GM18498 (cell line): ENCODE measurements at regions not wholly inside any gene's neighbourhood (a gene's known extent, or its start where the extent isn't known, plus 50 kb on each side); places are given as distances from the start of the nearest gene placed in this dataset.
A peak's percentile ranks its signal among the peaks of the same experiment; 100 is the strongest.
"Not testable (repeated sequence)": the region's sequence is repeated elsewhere in the genome, so short reads cannot be mapped to it uniquely, and the experiment has no call there.

ENCODE experiments used
- ATAC-seq: cut with Tn5 transposase; IDR thresholded peaks from one replicate; pipeline ENCODE4 v1.9.1; 2021; ENCODE audit warnings: mild to moderate bottlenecking, moderate library complexity; ENCODE audit not compliant: unreplicated experiment

DNA sequence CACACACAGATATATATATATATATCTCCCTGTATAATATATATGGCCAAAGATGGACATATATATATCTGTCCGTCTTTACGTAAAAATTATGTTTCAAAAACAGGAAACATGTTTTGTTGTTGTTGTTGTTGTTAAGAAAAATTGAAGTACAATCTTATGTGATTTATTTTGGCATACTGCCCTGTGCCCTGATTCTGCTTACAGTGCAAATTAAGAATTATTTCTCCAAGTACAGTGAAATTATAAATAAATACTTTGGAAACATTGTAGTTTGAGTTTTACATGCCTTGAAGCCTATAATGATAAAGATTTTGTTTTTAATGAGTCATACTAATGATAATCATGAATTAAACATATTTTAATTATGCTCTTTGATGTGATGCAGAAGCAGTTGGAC lies 994.9 kb downstream of the DIPK2A start:
- ATAC-seq = no peak

DNA sequence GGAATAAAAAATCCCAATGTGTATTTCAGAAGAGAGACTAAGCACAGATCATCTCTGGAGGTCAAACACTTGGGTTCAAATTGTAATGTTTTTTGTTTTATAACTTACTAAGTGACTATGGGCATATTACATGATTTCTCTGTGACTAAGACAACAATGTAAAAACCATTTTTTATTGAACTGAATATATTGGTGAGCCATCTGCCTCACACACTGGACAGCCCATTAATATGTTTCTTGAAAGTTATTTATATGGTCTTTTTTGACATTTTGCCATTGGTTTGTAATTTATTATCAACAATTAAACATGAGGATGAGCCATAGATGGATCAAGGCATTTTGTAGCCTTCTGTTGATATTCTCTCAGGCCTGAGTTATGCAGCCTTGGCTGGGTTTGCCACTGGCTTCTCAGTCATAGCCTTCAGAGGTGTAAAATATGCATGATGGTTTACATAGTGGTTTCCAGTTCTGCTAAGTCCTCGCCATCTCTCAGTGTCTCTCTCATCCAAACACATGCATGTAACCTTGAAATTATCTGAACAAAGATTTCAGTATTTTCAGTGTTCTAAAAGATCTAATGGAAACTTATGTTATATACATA lies 997.2 kb downstream of the DIPK2A start:
- no peak for ATAC-seq

DNA sequence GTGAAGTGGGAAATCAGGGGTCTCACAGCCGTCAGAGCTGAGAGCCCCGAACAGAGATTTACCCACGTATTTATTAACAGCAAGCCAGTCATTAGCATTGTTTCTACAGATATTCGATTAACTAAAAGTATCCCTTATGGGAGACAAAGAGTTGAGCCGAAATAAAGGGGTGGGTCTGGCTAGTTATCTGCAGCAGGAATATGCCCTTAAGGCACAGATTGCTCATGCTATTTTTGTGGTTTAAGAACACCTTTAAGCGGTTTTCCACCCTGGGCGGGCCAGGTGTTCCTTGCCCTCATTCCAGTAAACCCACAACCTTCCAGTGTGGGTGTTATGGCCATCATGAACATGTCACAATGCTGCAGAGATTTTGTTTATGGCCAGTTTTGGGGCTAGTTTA lies 1012.9 kb downstream of the DIPK2A start:
- not testable (repeated sequence) for ATAC-seq

DNA sequence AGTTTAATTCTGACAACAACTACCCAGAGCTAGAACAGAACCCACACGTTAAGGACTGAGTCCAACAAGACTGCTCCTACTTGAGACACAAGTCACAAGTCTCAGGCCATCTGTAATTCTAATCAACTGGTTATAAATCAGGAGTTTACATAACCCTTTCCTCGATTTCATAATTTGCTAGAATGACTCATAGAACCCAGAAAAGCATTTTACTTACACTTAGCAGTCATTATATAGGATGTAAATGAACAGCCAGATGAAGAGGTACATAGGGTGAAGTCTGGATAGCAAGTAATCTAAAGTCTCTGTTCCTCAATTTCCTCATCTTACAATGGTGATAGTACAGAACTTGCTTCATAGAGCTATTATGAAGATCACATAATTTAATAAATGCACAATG lies 1018.2 kb downstream of the DIPK2A start:
- no peak for ATAC-seq

DNA sequence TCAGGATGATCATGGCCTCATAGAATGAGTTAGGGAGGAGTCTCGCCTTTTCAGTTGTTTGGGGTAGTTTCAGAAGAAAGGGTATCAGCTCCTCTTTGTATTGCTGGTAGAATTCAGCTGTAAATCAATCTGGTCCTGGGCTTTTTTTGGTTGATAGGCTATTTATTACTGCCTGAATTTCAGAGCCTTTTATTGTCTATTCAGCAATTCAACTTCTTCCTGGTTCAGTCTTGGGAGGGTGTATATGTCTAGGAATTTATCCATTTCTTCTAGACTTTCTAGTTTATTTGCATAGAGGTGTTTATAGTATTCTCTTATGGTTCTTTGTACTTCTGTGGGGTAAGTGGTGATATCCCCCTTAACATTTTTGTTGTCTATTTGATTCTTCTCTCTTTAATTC lies 1024.2 kb downstream of the DIPK2A start:
- no peak for ATAC-seq

DNA sequence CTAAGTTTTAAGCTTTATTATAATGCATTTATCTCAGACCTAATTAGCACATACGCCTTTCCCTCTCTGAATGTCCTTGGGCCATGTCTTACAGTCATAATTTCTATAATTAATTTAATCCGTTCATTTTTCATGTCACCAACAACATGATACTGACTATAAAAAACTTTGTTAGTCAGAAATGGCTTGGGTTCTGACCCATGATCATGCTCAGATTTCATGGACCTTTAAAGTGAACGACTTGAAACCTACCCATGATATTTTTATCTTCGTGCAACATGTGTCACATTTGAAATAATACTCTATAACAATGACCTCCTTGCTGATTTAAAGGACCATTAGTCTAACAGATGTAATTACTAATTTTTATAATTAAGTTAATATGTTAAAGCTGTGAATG lies 1033.8 kb downstream of the DIPK2A start:
- ATAC-seq = no peak

DNA sequence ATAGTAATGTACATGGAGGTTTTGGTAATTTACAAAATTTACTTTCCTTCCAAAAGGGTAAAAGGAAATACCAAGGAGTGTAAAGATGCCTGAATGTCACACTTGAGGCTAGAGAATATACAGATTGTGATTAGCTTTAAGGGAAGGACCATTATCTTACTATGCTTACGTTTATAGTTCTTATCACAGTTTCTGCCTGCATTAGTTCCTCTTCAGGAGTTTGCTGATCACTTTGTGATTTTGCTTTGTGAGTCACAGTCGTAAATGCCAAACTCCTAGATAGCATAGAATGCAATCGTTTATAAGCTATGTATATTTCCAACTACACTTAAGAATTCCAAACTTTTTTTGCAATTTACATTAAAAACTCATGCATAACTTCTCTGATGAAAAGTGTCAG lies 1034.6 kb downstream of the DIPK2A start:
- no peak for ATAC-seq

DNA sequence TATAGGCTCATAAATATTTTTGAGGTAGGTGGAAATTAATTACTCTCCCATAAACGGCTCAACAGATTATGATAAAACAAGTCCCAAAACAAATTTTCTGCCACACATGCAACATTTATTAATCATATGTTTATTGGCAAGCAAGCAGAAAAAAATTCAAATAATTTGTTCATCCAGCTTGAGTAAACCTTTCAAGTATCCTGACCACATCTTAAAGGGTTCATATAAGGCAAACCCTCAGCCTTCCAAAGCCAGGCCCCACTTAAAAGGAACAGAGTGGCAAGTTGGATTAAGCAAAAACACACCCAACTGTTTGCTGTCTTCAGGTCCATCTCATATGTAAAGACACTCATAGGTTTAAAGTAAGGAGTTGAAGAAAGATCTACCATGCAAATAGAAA lies 1042.3 kb downstream of the DIPK2A start:
- no peak for ATAC-seq

DNA sequence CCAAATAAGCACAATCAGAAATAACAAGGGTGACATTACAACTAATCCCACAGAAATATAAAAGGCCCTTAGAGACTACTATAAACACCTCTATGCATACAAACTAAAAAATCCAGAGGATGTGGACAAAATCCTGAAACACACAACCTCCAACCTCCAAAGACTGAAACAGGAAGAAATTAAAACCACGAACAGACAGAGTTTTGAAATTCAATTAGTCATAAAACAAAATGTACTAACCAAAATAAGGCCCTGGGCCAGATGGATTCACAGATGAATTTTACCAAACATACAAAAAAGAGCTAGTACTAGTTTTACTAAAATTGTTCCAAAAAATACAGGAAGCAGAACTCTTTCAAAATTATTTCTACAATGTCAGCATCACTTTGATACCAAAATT lies 1043.6 kb downstream of the DIPK2A start:
- ATAC-seq = no peak

DNA sequence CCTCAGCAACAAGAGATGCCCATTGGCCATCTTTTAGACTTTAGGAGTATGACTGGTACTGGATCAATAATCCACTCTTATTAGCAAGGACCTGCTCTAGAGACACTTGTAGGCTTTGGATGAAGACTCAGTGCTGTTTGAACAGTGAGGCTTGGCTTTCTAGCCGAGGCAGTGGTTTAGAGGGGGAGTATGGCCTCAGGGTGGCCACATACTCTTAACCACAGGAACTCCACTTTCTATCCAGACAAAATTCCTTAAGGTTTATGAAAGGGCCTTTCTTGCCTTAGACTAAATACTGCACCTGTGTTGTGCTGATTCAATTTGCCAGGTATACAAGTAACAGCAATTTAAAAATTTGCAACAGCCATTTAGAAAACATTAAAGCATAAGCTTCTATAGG lies 1046.3 kb downstream of the DIPK2A start:
- no peak for ATAC-seq

DNA sequence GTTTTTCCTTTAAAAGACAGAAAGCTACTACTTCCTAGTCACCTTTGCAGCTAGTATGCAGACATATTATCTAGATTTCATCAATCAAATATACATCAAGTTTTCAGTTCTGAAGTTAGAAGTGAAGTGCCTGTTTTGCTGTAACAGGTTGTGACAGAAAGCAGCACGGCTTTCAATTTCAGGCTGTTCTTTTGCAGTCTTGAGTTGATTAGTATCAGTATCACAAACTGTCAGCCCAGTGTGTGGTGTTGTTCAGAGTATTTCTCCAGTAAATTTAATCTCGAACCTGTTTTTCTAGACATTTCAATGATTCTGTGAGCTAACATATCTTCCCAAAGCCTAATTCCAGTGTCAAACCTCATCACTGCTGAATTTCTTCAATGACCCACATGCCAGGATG lies 1050.8 kb downstream of the DIPK2A start:
- no peak for ATAC-seq

DNA sequence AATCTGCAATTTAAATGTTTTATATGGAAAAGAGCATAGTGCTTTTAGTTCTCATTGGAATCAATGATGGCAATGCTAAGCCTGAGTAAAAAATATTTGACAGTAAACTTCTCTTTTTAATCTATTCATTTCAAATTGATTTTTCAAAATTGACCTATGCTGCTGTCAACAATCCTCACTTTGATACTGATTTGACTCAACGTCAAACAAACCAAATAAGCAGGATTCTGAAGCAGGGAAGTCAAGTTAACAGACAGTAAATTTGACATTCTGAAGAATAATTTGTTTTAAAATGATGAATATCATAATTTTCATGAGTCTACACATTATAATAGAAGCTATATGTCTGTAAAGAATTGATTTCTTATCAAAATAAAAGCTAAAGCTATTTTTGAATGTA lies 1053.1 kb downstream of the DIPK2A start:
- no peak for ATAC-seq

DNA sequence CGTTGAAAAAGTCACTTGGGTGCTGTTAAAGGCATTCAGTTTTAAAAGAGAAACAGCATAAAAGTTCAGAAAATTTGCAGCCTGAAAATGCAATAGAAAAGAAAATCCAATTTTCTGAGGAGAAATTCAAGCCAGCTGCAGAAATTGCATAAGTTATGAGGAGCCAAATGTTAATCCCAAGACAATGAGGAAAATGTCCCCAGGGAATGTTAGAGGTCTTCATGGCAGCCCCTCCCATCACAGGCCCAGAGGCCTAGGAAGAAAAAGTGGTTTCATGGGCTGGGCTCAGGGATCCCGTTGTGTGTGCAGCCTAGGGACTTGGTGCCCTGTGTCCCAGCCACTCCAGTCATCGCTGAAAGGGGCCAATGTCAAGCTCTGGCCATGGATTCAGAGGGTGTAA lies 1055.6 kb downstream of the DIPK2A start:
- ATAC-seq = not testable (repeated sequence)

DNA sequence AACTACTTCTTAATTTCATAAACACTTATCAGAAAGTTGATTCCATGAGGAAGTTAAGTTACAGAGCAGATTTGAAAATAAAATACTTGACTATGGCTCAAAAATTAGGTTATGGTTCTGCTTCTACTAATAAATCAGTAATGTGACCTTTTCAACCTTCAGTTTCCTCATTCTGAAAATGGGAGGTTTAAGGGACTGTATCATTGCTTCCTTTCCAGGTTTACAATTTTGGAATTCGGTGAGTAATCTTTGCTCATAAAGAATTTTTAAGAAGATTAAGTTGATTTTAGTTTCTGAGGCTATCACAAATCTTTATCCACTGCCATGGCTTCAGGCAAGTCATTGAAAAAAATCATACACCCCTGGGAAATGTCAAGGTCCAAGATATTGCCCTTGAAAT lies 1061.2 kb downstream of the DIPK2A start:
- no peak for ATAC-seq

DNA sequence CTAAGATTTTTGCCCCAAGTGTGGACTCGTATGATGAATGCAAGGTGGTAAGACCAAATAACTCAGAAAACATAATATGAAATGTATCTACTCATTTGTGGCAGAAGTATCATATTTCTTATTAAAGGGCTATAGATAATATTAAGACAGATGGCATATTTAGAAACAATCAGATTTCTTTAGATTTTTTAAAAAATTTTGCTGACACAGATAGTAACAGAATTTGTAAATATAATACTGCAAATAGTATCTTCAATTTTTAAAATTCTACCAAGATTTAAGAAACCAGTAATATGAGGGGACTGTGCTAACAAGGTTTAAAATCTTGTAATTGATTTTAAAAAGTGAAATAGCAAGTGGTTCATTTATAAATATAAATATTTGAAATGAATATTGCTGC lies 1064.1 kb downstream of the DIPK2A start:
- no peak for ATAC-seq

DNA sequence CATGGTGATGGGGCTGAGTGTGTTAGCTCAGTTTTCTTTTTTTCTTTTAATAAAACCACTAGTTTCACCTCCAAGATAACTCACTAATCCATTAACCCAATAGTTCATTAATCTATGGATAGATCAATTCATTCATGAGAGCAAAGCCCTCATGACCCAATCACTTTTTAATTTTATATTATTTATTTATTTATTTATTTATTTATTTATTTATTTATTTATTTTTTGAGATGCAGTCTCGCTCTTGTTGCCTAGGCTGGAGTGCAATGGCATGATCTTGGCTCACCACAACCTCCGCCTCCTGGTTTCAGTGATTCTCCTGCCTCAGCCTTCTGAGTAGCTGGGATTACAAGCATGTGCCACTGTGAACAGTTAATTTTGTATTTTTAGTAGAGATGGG lies 1082.4 kb downstream of the DIPK2A start:
- not testable (repeated sequence) for ATAC-seq

DNA sequence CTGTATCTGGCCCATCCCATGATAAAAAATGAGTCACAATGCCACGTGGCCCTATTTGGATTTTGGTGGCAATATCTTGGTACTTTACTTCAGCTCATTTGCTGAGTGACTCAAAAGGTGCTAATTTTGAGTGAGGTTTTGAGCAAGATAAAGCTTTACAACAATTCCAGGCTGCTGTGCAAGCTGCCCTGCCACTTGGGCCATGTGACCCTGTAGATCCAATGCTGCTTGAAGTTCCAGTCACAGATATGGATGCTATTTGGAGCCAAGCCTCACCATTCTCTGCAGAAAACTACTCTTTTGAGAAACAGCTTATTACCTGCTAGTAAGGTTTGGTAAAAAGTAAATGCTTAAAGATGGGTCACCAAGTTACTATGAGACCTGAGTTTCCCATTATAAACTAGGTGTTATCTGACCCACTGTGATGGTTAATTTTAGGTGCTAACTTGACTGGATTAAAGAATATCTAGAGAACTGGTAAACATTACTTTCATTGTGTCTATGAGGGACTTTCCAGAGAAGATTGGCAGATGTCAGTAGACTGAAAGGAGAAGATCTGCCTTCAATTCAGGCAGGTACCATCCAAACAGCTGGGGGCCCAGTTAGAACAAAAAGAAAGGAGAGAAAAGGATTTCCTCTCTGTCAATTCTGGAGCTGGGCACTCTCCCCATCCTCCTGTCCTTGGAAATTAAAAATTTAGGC lies 1083.9 kb downstream of the DIPK2A start:
- ATAC-seq = peak; percentile 78

DNA sequence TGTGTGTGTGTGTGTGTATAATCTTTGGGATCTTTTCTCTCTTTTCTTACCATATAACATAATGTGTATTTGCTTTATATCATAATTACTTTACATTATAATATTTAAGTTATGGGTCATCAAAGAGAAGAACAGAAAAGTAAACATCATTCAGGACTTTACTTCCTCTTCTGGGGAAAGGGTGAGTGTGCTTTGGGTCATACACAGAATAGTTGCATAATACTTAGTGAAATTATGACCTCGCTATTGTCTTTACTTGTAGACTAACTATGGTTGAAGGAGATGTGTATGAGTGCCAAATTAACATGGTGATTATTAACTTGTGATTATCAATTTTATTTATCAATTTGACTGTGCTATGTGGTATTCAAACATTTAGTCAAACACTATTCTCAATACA lies 1086.9 kb downstream of the DIPK2A start:
- ATAC-seq = no peak

DNA sequence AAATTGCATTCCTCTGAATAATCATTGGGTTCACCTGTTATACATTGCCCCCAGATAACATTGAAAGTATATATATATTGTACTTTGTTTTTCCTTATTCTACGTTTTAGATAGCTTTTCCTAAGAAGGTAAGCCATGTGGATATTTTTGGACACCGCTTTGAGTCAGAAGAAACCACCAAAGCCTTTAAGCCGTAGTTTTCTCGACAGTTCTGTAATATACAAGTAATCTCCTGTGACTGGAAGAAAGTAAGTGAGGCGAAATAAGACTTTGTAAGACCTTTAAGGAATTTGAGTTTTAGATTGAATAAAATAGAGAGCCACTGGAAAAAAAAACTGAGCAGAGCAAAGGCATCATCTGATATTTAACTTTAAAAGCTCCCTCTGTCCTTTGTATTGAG lies 1092.0 kb downstream of the DIPK2A start:
- no peak for ATAC-seq

DNA sequence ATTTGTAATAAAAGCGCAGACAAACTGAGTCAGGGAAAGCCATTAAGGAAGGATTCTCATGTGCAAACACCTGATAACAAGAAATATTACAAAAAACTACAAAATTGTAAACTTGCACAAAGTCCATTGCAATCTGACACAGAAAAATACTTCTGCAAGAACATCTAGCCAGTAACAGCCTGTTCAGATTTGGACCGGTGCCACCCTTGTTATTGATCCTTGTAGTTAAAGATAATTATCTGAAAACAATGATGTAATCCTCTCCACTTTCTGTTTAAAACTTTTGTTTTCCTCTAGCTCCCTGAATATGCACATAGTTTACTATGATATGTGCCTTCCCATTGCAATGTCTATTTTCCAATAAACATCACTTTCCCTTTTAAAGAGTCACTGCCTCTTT lies 1090.2 kb downstream of the PLOD2 start:
- ATAC-seq = no peak

DNA sequence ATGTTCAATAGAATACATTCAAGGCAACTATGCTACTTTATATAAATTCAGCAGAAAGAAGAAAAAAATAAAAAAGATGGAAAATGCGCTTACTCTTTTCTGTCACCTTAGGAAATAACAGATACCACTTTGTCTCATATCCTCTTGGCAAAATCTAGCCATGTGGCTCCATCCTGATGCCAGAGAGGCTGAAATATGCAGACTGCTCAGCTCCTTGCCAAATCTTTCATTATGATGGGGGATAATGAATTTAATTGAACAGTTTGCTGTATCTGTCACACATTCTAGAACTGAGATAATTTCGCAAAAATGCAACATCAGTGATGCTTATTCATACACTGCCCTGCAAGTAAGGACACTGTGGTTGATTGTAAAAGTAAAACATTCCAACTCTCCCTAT lies 1081.5 kb downstream of the PLOD2 start:
- ATAC-seq = no peak

DNA sequence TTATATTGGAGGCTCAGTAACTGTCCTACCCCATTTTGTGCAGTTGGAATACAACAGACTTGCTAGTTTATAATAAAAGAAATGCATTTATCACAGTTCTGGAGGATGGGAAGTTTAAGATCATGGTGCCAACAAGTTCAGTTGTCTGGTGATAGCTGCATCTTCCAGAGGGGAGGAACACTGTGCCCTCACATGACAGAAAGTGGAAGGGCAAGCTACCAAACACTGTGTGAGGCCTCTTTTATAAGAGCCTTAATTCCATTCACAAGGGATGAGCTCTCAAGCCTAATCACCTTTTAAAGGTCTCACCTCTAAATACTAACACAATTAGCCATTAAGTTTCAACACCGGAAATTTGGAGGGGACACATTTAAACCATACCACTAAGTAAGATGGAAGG lies 1073.9 kb downstream of the PLOD2 start:
- ATAC-seq = no peak

DNA sequence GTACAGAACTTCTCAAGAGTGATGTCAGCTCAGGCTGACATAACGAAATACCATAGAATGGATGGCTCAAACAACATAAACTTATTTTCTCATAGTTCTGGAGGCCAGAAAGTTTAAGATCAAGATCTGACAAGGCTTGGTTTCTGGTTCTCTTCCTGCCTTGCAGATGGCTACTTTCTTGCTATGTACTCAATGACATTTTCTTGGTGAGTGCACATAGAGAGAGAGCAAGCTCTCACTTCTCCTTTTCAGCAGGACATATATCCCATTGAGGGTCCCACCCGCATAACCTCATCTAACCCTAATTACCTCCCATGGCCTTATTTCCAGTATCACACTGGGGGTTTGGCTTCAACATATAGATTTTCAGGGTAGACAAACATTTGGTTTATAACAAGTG lies 1072.1 kb downstream of the PLOD2 start:
- ATAC-seq = peak; percentile 88
